ENCODE measurements at regions not wholly inside any gene's neighbourhood (a gene's known extent, or its start where the extent isn't known, plus 50 kb on each side); places are given as distances from the start of the nearest gene placed in this dataset.

GRCh38 chr16:77555126-77555525, 120.3 kb upstream of the ADAMTS18 start:
- no peak for DNase-seq

GRCh38 chr16:77555791-77556190, 121.0 kb upstream of the ADAMTS18 start:
- DNase-seq: no peak

GRCh38 chr16:77556201-77556873, 121.5 kb upstream of the ADAMTS18 start:
- DNase-seq: no peak

- no peak for DNase-seq
Observed at GRCh38 chr16:77557385-77557784, 122.6 kb upstream of the ADAMTS18 start.

- no peak for DNase-seq
Observed at GRCh38 chr16:77558786-77559185, 124.0 kb upstream of the ADAMTS18 start.

GRCh38 chr16:77562497-77562896, 127.7 kb upstream of the ADAMTS18 start:
- no peak for DNase-seq

GRCh38 chr16:77564791-77565390, 130.1 kb upstream of the ADAMTS18 start:
- no peak for DNase-seq

GRCh38 chr16:77569406-77569805, 134.6 kb upstream of the ADAMTS18 start:
- no peak for DNase-seq

GRCh38 chr16:77570574-77570973, 135.7 kb upstream of the ADAMTS18 start:
- no peak for DNase-seq

- DNase-seq: no peak
Observed at GRCh38 chr16:77571115-77571862, 136.5 kb upstream of the ADAMTS18 start.

- DNase-seq: no peak
Observed at GRCh38 chr16:77574867-77575624, 140.2 kb upstream of the ADAMTS18 start.

- DNase-seq: no peak
Observed at GRCh38 chr16:77579351-77579891, 142.9 kb upstream of the NUDT7 start.

- DNase-seq: no peak
Observed at GRCh38 chr16:77581706-77582105, 140.6 kb upstream of the NUDT7 start.

GRCh38 chr16:77584205-77584859, 138.0 kb upstream of the NUDT7 start:
- peak; percentile 61 for DNase-seq

GRCh38 chr16:77585379-77586251, 136.7 kb upstream of the NUDT7 start:
- peak; percentile 72 for DNase-seq

GRCh38 chr16:77588389-77588788, 133.9 kb upstream of the NUDT7 start:
- no peak for DNase-seq

GRCh38 chr16:77589071-77589765, 133.1 kb upstream of the NUDT7 start:
- no peak for DNase-seq

- no peak for DNase-seq
Observed at GRCh38 chr16:77590707-77591106, 131.6 kb upstream of the NUDT7 start.

GRCh38 chr16:77591347-77591746, 131.0 kb upstream of the NUDT7 start:
- no peak for DNase-seq

GRCh38 chr16:77592021-77592420, 130.3 kb upstream of the NUDT7 start:
- no peak for DNase-seq

GRCh38 chr16:77594057-77594456, 128.3 kb upstream of the NUDT7 start:
- DNase-seq: no peak
